ENCODE measurements at regions not wholly inside any gene's neighbourhood (a gene's known extent, or its start where the extent isn't known, plus 50 kb on each side); places are given as distances from the start of the nearest gene placed in this dataset.

- TF ChIP-seq CTCF (IDR thresholded peaks at IDR 0.05), result no peak
- intact Hi-C loops (cut with DNase I), result no loop called here
These were observed 201.7 kb downstream of the RRAGC start for GRCh38 chr1:38657873-38658272.

GRCh38 chr1:38657207-38657840 lies 202.2 kb downstream of the RRAGC start:
- Histone ChIP-seq H3K9me3 (no peaks in the 10 kb centered on the region), H3K27ac (no peak overlapping the region), H3K4me1 (no peaks in the 10 kb centered on the region), H3K27me3 (ENCODE audit: insufficient read depth in 3 of 3, low read length in 2 of 3) (peaks cover 0 to 11% (median 0%) of the 10 kb centered on the region in 3 donors), H3K4me3 (no peak overlapping the region), H3K36me3 (ENCODE audit: insufficient read depth in 1 of 2, low read depth in 1 of 2) (no peaks in the 10 kb centered on the region)
- intact Hi-C loops (cut with DNase I), result no loop called here
- DNase-seq (no peak), ATAC-seq (no peak)
- no peak for TF ChIP-seq CTCF (IDR thresholded peaks at IDR 0.05)
- 65 to 75% (median 73%) methylated on average over 3 of the region's 3 CpGs for WGBS, 3 donors

More at GRCh38 chr1:38657873-38658272, 201.7 kb downstream of the RRAGC start:
- no peak overlapping the region for H3K4me3 ChIP-seq
- no peak overlapping the region for H3K27ac ChIP-seq
- no peaks in the 10 kb centered on the region for H3K36me3 ChIP-seq (ENCODE audit: insufficient read depth in 1 of 2, low read depth in 1 of 2)
- H3K27me3 ChIP-seq (ENCODE audit: insufficient read depth in 3 of 3, low read length in 2 of 3), result peaks cover 0 to 11% (median 0%) of the 10 kb centered on the region in 3 donors
- H3K4me1 ChIP-seq, result no peaks in the 10 kb centered on the region
- no peaks in the 10 kb centered on the region for H3K9me3 ChIP-seq
- no peak for DNase-seq
- no peak for ATAC-seq
- WGBS, 3 donors, result 79 to 84% (median 81%) methylated on average over 2 of the region's 2 CpGs

- H3K4me1 ChIP-seq, result no peaks in the 10 kb centered on the region
- WGBS, 3 donors, result 42 to 52% (median 42%) methylated on average over 4 of the region's 4 CpGs
- no peak for DNase-seq
These were observed 202.8 kb downstream of the RRAGC start for GRCh38 chr1:38656726-38657125.

GRCh38 chr1:38652217-38652616 lies 207.4 kb downstream of the RRAGC start:
- intact Hi-C loops (cut with DNase I), result no loop called here
- Histone ChIP-seq H3K27ac (no peak overlapping the region), H3K4me3 (no peak overlapping the region), H3K4me1 (no peaks in the 10 kb centered on the region), H3K9me3 (no peaks in the 10 kb centered on the region), H3K36me3 (ENCODE audit: insufficient read depth in 1 of 2, low read depth in 1 of 2) (no peaks in the 10 kb centered on the region), H3K27me3 (ENCODE audit: insufficient read depth in 3 of 3, low read length in 2 of 3) (no peaks in the 10 kb centered on the region)
- 83 to 95% (median 90%) methylated on average over 1 of the region's 1 CpG for WGBS, 3 donors
- no peak for TF ChIP-seq CTCF (IDR thresholded peaks at IDR 0.05)
- ATAC-seq, result no peak
- DNase-seq, result no peak

More at GRCh38 chr1:38656726-38657125, 202.8 kb downstream of the RRAGC start:
- ATAC-seq, result no peak
- Histone ChIP-seq H3K27me3 (ENCODE audit: insufficient read depth in 3 of 3, low read length in 2 of 3) (peaks cover 0 to 11% (median 0%) of the 10 kb centered on the region in 3 donors), H3K9me3 (no peaks in the 10 kb centered on the region), H3K27ac (no peak overlapping the region), H3K4me3 (no peak overlapping the region), H3K36me3 (ENCODE audit: insufficient read depth in 1 of 2, low read depth in 1 of 2) (no peaks in the 10 kb centered on the region)
- intact Hi-C loops (cut with DNase I), result no loop called here
- TF ChIP-seq CTCF (IDR thresholded peaks at IDR 0.05), result no peak

GRCh38 chr1:38651669-38652068 lies 207.9 kb downstream of the RRAGC start:
- WGBS, 3 donors, result 70 to 75% (median 70%) methylated on average over 8 of the region's 8 CpGs
- no peaks in the 10 kb centered on the region for H3K27me3 ChIP-seq (ENCODE audit: insufficient read depth in 3 of 3, low read length in 2 of 3)
- no peak for TF ChIP-seq CTCF (IDR thresholded peaks at IDR 0.05)
- no peaks in the 10 kb centered on the region for H3K9me3 ChIP-seq
- DNase-seq, result no peak
- intact Hi-C loops (cut with DNase I), result no loop called here
- no peaks in the 10 kb centered on the region for H3K4me1 ChIP-seq
- H3K27ac ChIP-seq, result no peak overlapping the region
- no peak overlapping the region for H3K4me3 ChIP-seq
- H3K36me3 ChIP-seq (ENCODE audit: insufficient read depth in 1 of 2, low read depth in 1 of 2), result no peaks in the 10 kb centered on the region
- no peak for ATAC-seq

All from psoas muscle (tissue), 7 donors.